Amygdala (tissue), 56 donors: ENCODE measurements at regions not wholly inside any gene's neighbourhood (a gene's known extent, or its start where the extent isn't known, plus 50 kb on each side); places are given as distances from the start of the nearest gene placed in this dataset.
"Not testable (repeated sequence)": the region's sequence is repeated elsewhere in the genome, so short reads cannot be mapped to it uniquely, and the experiment has no call there.

ENCODE experiments used
- DNase-seq, 56 donors: peaks; one replicate each; lab custom pipeline; 2025; lab: John Stamatoyannopoulos, UW

- no peak for DNase-seq
Measured at GRCh38 chr13:109985871-109986450, 199.6 kb upstream of the IRS2 start.

GRCh38 chr13:109983447-109983846, 197.1 kb upstream of the IRS2 start:
- peak in 5 of 56 donors; percentile 0 to 10 (median 3) for DNase-seq

DNA sequence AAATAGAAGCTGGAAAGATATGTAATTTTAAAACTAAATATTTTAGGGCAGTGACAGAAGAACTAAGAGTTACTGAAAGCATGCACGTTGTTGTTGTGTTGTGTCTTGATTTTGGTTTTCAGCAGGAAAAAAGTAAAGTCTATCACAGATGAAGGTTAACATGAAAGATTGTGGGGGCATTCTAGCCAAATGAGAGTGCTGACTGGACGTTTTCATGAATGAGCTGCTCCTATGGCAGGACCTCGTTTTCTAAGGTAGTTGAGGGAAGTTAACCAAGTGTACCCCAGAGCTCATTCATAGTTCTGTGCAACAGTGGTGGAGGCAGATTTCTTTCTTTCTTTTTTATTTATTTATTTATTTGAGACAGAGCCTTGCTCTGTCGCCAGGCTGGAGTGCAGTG, 194.6 kb upstream of the IRS2 start:
- DNase-seq, result no peak

DNA sequence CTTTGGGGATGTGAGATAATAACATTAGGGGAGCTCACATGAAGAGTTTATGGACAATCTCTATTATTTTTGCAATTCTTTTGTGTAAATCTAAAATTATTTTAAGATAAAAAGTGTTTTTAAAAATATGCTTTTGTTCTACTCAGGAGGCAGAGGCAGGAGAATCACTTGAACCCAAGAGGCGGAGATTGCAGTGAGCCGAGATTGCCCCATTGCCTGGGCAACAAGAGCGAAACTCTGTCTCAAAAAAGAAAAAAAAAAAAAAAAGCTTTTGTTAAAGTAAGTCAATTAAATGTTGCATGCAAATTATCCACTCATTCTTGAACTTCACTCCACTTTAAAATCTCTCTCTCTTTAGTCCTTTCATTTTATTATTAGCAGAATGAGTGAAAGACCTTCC, 193.3 kb upstream of the IRS2 start:
- DNase-seq, result not testable (repeated sequence)

GRCh38 chr13:109979228-109979627, 192.8 kb upstream of the IRS2 start:
- DNase-seq, result no peak

DNA sequence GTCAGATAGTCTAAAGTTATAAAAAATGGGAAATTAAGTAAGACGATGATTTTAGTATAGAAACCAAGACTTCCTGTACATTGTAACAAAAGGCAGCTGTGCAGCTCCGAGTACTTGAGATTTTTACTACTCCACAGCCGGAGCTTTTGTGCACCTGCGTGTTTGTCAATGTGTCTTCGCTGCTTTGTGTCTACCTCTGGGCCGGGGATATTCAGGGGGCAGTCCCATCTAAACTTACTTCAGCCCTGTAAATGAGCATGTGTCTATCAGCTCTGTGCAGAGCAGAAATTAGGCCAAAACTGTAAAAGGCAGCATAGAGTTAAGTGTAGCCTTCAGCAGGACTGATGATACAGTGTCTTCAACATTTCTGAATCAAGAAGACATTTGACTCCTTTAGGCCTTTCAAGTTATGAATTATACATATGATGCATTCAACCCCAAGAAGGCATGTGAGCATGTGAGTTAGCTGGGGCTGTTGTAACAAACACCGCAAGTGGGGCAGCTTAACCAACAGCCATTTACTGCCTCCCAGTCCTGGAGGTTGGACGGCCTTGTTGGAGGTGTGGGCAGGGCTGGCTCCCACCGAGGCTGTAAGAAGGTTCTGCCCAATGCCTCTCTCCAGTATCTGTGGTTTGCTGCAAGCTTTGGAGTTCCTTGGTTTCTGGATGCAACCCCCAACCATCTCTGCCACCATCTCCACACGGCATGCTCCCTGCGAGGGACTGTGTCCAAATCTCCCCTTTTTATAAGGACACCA, 191.0 kb upstream of the IRS2 start:
- DNase-seq, result no peak

DNA sequence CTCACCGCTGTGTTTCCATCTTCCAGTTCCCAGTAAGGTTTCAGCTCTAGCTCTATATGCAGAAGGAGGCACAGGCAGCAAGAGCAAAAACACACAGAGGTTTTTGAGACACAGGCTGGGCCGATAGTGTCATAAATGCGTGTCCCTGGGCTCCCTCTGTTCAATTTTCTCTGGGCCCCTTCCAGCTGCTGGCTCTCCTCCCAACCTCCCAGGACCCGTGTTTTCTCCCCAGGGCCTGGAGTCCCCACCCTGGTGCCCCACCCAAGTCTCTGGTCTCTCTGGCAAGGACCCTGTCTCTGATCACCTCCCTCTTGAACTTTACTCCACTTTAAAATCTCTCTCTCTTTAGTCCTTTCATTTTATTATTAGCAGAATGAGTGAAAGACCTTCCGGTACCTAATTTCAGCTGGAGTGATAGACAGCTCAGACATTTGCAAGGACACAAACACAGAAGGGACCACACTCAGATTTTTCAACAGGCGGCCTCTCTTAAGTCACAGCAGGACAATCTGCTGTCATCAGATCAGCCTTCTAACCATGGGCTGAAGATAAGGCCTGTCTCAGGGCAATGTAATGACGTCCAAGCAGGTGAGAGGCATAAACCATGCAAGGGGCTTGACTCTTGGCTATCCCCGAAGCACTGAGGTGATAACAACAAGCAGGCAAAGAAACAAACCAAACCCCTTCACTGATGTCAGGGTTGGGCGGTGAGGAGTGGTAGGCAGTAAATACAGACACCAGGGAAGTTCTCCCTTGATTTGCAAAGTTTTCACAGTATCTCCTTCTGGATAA, 190.0 kb upstream of the IRS2 start:
- no peak for DNase-seq

- no peak for DNase-seq
Measured at GRCh38 chr13:109974354-109974753, 188.0 kb upstream of the IRS2 start.

DNA sequence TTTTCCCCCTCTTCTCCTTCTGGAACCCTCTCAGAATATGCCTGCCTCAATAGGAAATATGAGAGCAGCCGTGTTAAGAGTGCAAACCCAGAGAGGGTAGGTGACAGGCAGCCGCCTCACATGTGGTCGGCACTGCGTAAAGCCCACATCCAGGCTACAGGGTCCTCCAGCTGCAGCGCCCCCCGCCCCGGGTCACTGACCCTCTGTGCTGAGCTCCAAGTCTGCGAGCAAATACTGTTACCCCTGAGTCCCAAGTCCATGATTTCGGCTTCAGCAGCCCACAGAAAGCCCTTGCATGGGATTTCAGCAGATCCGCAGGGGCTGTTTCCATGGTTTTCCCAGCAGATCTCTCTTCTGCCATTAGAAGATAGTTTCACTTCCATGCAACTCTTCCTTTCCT, 186.9 kb upstream of the IRS2 start:
- DNase-seq, result no peak

DNA sequence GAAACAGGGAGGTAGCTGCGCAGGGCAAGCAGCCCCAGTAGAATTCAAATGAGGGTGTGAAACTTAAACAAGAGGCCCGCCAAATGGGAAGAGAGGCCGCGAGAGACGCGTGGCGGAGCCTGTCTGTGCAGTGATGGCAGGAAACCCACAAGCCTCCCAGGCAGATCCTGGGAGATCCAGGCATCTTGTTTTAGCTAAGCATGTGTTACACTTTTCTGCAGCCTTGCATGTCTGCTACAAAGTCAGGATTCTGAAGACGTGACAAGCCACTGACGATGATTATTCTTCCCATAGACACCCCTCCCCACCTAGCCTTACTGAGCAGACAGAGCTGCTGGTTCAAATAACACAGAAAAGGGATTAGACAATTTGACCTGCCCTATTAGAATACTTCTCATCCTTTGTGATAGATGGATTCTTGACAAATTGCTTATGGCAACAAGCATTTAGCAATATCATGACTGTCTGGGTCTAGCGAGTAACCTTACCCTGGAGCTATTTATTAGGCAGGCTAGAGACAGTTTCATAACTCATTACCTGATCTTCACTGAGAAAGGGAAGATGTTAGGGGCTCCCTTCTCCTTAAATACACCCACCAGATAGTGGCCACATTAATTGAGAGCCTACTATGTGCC, 185.2 kb upstream of the IRS2 start:
- DNase-seq, result no peak

GRCh38 chr13:109971006-109971405, 184.6 kb upstream of the IRS2 start:
- no peak for DNase-seq

DNA sequence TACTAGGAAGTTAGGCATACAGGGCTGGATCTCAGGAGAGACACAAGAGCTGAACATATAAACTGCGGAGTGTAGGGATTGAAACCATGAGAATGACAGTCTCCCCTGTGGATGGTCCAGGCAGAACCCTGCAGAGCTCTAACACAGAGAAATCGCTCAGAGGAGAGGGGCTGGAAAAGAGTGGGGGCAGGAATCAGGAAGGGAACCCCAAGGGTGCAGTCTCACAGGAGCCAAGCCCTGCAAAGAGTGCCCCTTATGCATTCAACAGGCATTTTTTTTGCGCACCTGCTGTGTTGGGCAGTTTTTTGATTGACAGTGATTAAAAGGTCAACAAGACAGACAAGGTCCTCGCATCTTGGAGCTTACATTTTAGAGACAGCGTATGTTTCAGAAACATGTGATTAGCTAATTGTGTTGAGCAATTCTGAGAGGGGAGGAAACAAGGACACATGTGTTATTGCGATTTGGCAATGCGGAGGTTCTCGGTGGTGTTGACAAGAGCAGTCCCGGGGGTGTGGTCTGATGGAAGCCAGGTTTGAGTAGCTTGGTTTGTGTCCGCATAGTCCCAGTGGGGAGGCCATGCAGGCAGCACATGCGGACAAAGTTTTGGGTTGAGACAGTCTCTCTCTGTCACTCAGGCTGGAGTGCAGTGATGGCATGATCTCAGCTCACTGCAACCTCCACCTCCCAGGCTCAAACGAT, 182.6 kb upstream of the IRS2 start:
- no peak for DNase-seq

- no peak for DNase-seq
Measured at GRCh38 chr13:109963960-109964563, 177.7 kb upstream of the IRS2 start.

- no peak for DNase-seq
Measured at GRCh38 chr13:109963384-109963783, 177.0 kb upstream of the IRS2 start.

DNA sequence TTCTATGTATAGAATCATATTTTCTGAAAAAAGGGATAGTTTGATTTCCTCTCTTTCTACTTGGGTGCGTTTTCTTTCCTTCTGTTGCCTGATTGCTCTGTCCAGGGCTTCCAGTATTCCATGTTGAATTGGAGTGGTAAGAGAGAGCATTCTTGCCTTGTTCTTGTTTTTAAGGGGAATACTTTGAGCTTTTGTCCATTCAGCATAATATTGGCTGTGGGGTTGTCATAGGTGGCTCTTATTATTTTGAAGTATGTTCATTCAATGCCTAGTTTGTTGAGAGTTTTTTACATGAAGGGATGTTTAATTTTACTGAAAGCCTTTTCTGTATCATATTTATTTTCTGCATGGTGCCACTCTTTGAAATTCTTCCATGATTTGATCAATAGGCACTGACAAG, 173.5 kb upstream of the IRS2 start:
- DNase-seq, result no peak

GRCh38 chr13:109957875-109958274, 171.5 kb upstream of the IRS2 start:
- DNase-seq, result no peak

GRCh38 chr13:109955598-109955997, 169.2 kb upstream of the IRS2 start:
- no peak for DNase-seq

DNA sequence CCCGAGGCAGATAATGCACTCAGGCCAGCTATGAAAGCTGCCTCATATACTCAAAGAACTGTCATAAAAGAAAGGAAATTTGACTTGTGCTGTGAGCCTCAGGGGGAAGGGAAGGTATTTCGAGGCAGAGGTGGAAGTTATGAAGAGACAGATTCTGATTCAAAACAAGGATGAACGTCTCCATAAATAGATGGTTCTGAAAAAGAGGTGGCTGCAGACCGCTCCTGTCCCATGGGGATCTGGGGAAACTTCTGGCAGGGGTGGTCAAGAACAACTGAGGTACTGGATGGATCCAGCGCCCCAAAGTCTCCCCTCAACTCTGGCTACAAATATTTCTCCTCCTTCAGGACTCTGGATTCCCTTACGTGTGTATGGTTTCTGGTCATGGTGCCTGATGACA, 168.1 kb upstream of the IRS2 start:
- no peak for DNase-seq

DNA sequence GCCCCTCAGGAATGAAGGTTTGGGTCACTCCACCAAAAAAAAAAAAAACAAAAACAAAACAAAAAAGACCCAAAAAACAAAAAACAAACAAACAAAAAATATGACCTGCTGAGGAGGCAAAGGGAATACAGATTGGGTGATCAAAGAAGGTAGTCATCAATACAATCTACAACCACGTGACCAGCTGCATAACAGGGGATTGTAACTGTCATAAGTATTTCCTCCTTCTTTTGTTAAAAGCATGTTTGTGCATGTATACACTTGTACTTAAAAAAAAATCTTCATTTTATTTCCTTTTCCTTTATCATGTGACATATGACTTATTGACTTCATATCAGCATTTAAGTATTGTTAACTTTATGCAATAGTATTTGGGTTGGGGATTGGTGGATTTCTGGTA, 165.1 kb upstream of the IRS2 start:
- no peak for DNase-seq

DNA sequence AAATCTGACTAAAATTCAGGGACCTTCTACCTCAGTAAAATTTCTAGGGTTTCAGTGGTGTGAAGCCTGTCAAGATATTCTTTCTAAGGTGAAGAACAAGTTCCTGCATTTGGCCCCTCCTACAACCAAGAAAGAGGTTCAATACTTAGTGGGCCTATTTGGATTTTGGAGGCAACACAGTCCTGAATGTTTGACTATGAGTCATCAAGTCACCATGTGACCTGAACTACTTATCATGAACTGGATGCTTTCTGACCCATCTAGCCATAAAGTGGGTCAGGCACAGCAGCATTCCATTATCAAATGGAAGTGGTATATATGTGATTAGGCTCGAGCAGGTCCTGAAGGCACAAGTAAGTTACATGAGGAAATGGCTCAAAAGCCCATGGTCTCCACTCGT, 163.0 kb upstream of the IRS2 start:
- no peak for DNase-seq
